ENCODE measurements at regions not wholly inside any gene's neighbourhood (a gene's known extent, or its start where the extent isn't known, plus 50 kb on each side); places are given as distances from the start of the nearest gene placed in this dataset.

DNA sequence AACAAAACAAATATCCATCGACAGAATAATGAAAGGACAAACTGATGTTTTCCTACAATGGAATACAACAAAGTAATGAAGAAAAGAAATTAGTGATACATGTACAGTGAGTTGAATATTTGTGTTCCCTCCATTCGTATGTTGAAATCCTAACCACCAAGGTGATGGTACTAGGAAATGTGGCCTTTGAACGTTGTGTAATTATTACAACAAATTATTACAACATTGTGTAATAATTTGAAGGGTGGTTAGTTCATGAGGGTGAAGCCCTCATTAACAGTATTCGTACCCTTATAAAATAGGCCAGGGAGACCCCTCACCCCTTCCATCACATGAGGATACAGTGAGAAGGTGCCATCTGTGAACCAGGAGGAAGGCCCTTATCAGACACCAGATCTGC, 339.4 kb downstream of the BMP2 start:
- Histone ChIP-seq H4K20me1 (ENCODE audit: low read depth, low read length) (no peaks in the 10 kb centered on the region), H3K27ac (ENCODE audit: low read depth, low read length) (no peak overlapping the region), H3K4me2 (ENCODE audit: low read depth, low read length, poor library complexity, severe bottlenecking) (no peak overlapping the region), H3K9me2 (replicated peaks; ENCODE audit: insufficient read depth, low read length) (no peaks in the 10 kb centered on the region), H3K27me3 (ENCODE audit: low read length) (no peaks in the 10 kb centered on the region), H2AFZ (ENCODE audit: low read depth, low read length, severe bottlenecking) (no peak overlapping the region), H3K4me3 (ENCODE audit: insufficient read depth, low read length, poor library complexity, severe bottlenecking) (no peak overlapping the region), H3F3A (ENCODE audit: insufficient read depth) (no peaks in the 10 kb centered on the region), H3K36me3 (ENCODE audit: low read length) (no peaks in the 10 kb centered on the region), H3K9me3 (ENCODE audit: insufficient read depth, low read length) (no peaks in the 10 kb centered on the region), H3K79me2 (ENCODE audit: insufficient read depth, low read length) (no peaks in the 10 kb centered on the region), H3K9ac (ENCODE audit: low read length) (no peak overlapping the region)
- no peak for TF ChIP-seq EZH2phosphoT487 (conservative IDR thresholded peaks at IDR 0.05; ENCODE audit: low read length)
- TF ChIP-seq, protein P1, sequence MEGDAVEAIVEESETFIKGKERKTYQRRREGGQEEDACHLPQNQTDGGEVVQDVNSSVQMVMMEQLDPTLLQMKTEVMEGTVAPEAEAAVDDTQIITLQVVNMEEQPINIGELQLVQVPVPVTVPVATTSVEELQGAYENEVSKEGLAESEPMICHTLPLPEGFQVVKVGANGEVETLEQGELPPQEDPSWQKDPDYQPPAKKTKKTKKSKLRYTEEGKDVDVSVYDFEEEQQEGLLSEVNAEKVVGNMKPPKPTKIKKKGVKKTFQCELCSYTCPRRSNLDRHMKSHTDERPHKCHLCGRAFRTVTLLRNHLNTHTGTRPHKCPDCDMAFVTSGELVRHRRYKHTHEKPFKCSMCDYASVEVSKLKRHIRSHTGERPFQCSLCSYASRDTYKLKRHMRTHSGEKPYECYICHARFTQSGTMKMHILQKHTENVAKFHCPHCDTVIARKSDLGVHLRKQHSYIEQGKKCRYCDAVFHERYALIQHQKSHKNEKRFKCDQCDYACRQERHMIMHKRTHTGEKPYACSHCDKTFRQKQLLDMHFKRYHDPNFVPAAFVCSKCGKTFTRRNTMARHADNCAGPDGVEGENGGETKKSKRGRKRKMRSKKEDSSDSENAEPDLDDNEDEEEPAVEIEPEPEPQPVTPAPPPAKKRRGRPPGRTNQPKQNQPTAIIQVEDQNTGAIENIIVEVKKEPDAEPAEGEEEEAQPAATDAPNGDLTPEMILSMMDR (IDR thresholded peaks at IDR 0.05; ENCODE audit: insufficient read depth, low read length, poor library complexity, severe bottlenecking) = no peak

DNA sequence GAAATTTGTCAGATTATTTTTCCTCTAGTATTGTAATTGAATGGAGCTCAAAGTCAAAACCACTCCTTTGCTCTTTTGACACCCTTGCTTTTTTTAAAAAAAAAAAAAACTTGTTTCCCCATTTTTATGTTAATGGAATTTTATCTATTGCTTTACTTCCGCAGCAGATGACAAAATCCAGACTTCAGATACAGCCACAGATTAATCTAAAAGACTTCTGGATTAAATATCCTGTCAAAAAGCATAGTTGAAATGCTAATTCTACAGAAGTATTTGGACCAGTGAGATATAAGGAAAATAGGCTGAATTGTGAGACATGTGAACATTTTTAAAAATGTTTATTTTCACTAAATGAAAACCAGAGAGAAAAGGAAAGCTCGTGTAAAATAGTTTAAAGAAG, 341.4 kb downstream of the BMP2 start:
- Histone ChIP-seq H3K9ac (ENCODE audit: low read length) (no peak overlapping the region), H3K27ac (ENCODE audit: low read depth, low read length) (no peak overlapping the region), H3K36me3 (ENCODE audit: low read length) (no peaks in the 10 kb centered on the region), H3K27me3 (ENCODE audit: low read length) (no peaks in the 10 kb centered on the region), H3K4me3 (ENCODE audit: insufficient read depth, low read length, poor library complexity, severe bottlenecking) (no peak overlapping the region), H4K20me1 (ENCODE audit: low read depth, low read length) (no peaks in the 10 kb centered on the region), H2AFZ (ENCODE audit: low read depth, low read length, severe bottlenecking) (no peak overlapping the region), H3K79me2 (ENCODE audit: insufficient read depth, low read length) (no peaks in the 10 kb centered on the region), H3F3A (ENCODE audit: insufficient read depth) (no peaks in the 10 kb centered on the region), H3K9me3 (ENCODE audit: insufficient read depth, low read length) (no peaks in the 10 kb centered on the region), H3K9me2 (replicated peaks; ENCODE audit: insufficient read depth, low read length) (no peaks in the 10 kb centered on the region), H3K4me2 (ENCODE audit: low read depth, low read length, poor library complexity, severe bottlenecking) (no peak overlapping the region)
- TF ChIP-seq, protein P1 (IDR thresholded peaks at IDR 0.05; ENCODE audit: insufficient read depth, low read length, poor library complexity, severe bottlenecking) = no peak
- no peak for TF ChIP-seq EZH2phosphoT487 (conservative IDR thresholded peaks at IDR 0.05; ENCODE audit: low read length)

DNA sequence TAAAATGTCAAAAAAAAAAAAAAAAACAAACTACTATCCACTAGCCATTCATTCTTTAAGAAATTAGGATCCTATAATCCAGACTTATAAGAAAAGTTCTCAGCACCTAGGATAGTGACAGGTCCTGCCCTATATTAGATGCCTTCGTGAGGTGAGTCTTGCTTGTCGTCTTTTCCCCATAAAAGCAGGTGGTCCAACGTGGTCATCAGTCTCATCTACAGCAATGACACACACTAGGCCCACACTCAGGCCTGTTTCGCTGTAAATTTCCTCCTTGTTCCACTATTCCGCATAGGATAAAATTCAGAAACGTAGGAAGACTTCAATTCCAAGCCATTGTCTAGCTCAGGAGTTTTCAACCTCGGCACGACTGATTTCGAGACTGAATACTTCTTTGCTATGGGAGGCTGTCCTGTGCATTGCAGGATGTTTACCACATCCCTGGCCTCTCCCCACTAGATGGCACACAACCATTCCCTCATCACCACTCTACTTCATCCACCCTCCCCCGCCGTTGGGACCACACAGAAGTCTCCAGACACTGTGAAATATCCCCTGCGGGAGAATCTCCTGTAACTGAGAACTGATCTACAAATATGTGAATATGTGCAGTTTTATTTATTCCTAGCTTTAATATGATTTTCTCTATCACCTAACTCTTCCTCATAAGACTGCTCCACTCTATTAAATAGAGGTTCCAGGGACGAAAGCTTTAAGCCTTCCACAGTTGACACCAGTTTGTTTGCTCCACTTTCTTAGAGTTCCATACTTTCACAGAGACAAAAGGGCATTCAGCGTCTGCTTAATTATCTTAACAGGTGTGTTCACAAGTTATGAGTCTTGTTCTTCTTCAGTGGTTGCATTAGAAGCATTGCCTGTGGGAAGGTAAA, 346.3 kb downstream of the BMP2 start:
- no peaks in the 10 kb centered on the region for H4K20me1 ChIP-seq (ENCODE audit: low read depth, low read length)
- H3K36me3 ChIP-seq (ENCODE audit: low read length) = no peaks in the 10 kb centered on the region
- H3K9me2 ChIP-seq (replicated peaks; ENCODE audit: insufficient read depth, low read length) = no peaks in the 10 kb centered on the region
- H3K4me2 ChIP-seq (ENCODE audit: low read depth, low read length, poor library complexity, severe bottlenecking) = no peak overlapping the region
- no peak overlapping the region for H3K9ac ChIP-seq (ENCODE audit: low read length)
- H3K9me3 ChIP-seq (ENCODE audit: insufficient read depth, low read length) = no peaks in the 10 kb centered on the region
- no peak overlapping the region for H3K4me3 ChIP-seq (ENCODE audit: insufficient read depth, low read length, poor library complexity, severe bottlenecking)
- H3K27ac ChIP-seq (ENCODE audit: low read depth, low read length) = no peak overlapping the region
- no peaks in the 10 kb centered on the region for H3K79me2 ChIP-seq (ENCODE audit: insufficient read depth, low read length)
- H3F3A ChIP-seq (ENCODE audit: insufficient read depth) = no peaks in the 10 kb centered on the region
- H3K27me3 ChIP-seq (ENCODE audit: low read length) = no peaks in the 10 kb centered on the region
- H2AFZ ChIP-seq (ENCODE audit: low read depth, low read length, severe bottlenecking) = no peak overlapping the region
- TF ChIP-seq, protein P1 (IDR thresholded peaks at IDR 0.05; ENCODE audit: insufficient read depth, low read length, poor library complexity, severe bottlenecking) = no peak
- no peak for TF ChIP-seq EZH2phosphoT487 (conservative IDR thresholded peaks at IDR 0.05; ENCODE audit: low read length)
